ENCODE measurements at regions not wholly inside any gene's neighbourhood (a gene's known extent, or its start where the extent isn't known, plus 50 kb on each side); places are given as distances from the start of the nearest gene placed in this dataset.

- no peak overlapping the region for H3K4me3 ChIP-seq (ENCODE audit: low read depth, low read length)
- no peak for TF ChIP-seq CTCF (IDR thresholded peaks at IDR 0.05; ENCODE audit: borderline replicate concordance, insufficient read depth, low read depth, low read length)
These were observed 62.3 kb downstream of the UCHL1 start for GRCh38 chr4:41318839-41319530.

GRCh38 chr4:41319553-41319952 lies 62.8 kb downstream of the UCHL1 start:
- H3K4me3 ChIP-seq (ENCODE audit: low read depth, low read length) = no peak overlapping the region
- no peak for TF ChIP-seq CTCF (IDR thresholded peaks at IDR 0.05; ENCODE audit: borderline replicate concordance, insufficient read depth, low read depth, low read length)

- H3K4me3 ChIP-seq (ENCODE audit: low read depth, low read length) = no peak overlapping the region
- TF ChIP-seq CTCF (IDR thresholded peaks at IDR 0.05; ENCODE audit: borderline replicate concordance, insufficient read depth, low read depth, low read length) = no peak
These were observed 63.5 kb downstream of the UCHL1 start for GRCh38 chr4:41320278-41320677.

DNA sequence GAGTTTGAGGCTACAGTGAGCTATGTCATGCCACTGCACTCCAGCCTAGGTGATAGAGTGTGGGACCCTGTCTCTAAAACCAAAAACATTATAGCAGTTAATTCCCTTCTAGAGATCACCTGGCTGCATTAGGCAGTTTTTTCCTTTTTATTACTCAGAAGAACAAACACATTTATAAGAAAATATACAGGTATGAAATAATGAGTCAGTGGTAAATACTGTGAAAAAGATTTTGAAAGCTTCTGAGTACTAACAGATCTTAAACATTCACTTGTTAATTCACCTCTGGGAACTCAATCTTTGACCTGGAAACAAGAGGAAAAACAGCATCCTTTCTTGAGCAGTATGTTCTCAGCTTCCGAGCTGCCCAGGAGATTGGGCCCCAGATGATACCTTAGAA lies 64.1 kb downstream of the UCHL1 start:
- no peak for TF ChIP-seq CTCF (IDR thresholded peaks at IDR 0.05; ENCODE audit: borderline replicate concordance, insufficient read depth, low read depth, low read length)
- H3K4me3 ChIP-seq (ENCODE audit: low read depth, low read length) = no peak overlapping the region

GRCh38 chr4:41321216-41321945 lies 64.7 kb downstream of the UCHL1 start:
- no peak overlapping the region for H3K4me3 ChIP-seq (ENCODE audit: low read depth, low read length)

GRCh38 chr4:41322617-41323016 lies 65.9 kb downstream of the UCHL1 start:
- H3K4me3 ChIP-seq (ENCODE audit: low read depth, low read length) = no peak overlapping the region
- no peak for TF ChIP-seq CTCF (IDR thresholded peaks at IDR 0.05; ENCODE audit: borderline replicate concordance, insufficient read depth, low read depth, low read length)

More at GRCh38 chr4:41321216-41321945, 64.7 kb downstream of the UCHL1 start:
- TF ChIP-seq CTCF (IDR thresholded peaks at IDR 0.05; ENCODE audit: borderline replicate concordance, insufficient read depth, low read depth, low read length) = no peak

DNA sequence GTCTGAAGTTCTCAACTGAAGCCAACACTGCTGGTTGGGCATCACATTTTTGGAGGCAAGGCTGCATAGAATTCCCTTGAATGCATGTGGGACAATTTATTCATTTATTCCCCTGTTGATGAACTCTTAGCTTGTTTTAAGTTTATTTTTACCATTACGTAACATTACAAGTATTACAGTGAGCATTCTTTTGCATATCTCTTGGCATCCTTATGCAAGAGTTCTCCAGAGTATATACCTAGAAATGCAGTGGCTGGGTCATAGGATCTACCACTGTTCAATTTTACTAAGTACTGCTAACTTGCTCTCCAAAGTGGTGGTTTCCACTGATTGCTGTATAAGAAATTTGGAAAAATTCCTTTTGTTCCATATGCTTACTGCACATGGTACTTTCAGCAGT lies 66.5 kb downstream of the UCHL1 start:
- no peak overlapping the region for H3K4me3 ChIP-seq (ENCODE audit: low read depth, low read length)

More for the DNA sequence above, 66.5 kb downstream of the UCHL1 start:
- no peak for TF ChIP-seq CTCF (IDR thresholded peaks at IDR 0.05; ENCODE audit: borderline replicate concordance, insufficient read depth, low read depth, low read length)

Measured in GM12875 (cell line).